ENCODE measurements at regions not wholly inside any gene's neighbourhood (a gene's known extent, or its start where the extent isn't known, plus 50 kb on each side); places are given as distances from the start of the nearest gene placed in this dataset.

DNA sequence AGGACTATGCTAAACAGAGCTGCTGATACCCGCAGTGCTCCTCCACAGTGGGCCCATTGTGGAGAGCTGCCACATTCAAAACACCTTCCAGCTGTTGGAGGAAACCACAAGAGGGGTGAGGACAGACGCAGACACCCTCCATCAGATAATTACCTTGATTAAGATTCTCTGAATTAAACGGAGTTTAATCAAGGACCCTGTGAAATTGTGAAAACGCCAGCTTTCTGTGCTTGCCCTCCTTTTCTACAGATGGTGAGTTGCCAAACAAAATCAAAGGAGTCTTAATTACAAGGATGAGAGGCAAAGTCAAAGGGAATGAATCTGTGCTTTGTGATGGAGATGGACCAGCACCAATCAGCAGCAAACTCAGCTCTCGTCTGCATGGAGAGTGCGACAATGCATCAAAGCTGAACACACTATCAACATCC lies 596.1 kb downstream of the ELAVL2 start:
- Histone ChIP-seq H3K27ac (ENCODE audit: low read depth, low read length) (no peak overlapping the region), H3K9me3 (ENCODE audit: low read length) (no peaks in the 10 kb centered on the region), H3K27me3 (ENCODE audit: insufficient read depth, low read length, poor library complexity, severe bottlenecking) (no peaks in the 10 kb centered on the region), H3K36me3 (ENCODE audit: insufficient read depth, low read length) (no peaks in the 10 kb centered on the region), H3K4me3 (ENCODE audit: low read length) (no peak overlapping the region), H3K4me1 (ENCODE audit: insufficient read depth, low read length) (no peaks in the 10 kb centered on the region)
- Mint-ChIP-seq H3K4me3 (no peak overlapping the region), H3K36me3 (no peaks in the 10 kb centered on the region), H3K27me3 (no peaks in the 10 kb centered on the region), H3K27ac (no peak overlapping the region), H3K4me1 (no peaks in the 10 kb centered on the region), H3K9me3 (peaks cover 2 to 14% (median 13%) of the 10 kb centered on the region in 5 donors)
- ChIA-PET POLR2A (no interaction called here), CTCF (interaction anchor here (1.4 kb wide), 1 partner anchor 9 kb away, joined by 4 read pairs; no protein-coding TSS in a partner anchor)
- no peak for DNase-seq

DNA sequence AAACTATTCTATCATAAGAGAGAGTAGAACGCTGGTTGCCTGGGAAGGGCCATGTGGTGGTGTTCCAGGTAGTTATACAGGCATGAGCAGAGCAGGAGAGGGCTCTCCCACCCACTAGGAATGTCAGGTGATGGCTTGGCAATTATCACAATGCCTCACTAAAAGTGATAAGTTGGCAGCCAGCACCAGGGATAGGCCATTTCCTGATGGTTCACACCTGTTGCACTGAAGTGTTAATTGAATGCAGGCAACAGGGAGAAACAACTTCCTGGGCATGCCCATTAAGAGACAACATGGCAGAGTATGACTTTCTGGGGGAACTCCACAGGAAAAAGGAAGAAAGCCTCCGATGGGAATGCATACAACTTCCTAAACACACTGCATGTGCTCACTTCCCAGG lies 593.2 kb downstream of the ELAVL2 start:
- Mint-ChIP-seq H3K4me1 (no peaks in the 10 kb centered on the region), H3K9me3 (peaks cover 2 to 18% (median 9%) of the 10 kb centered on the region in 5 donors), H3K27me3 (no peaks in the 10 kb centered on the region), H3K36me3 (no peaks in the 10 kb centered on the region), H3K4me3 (no peak overlapping the region), H3K27ac (no peak overlapping the region)
- no peak overlapping the region for H3K27ac ChIP-seq (ENCODE audit: low read depth, low read length)
- H3K36me3 ChIP-seq (ENCODE audit: insufficient read depth, low read length) = no peaks in the 10 kb centered on the region
- no peak for DNase-seq
- ChIA-PET POLR2A (no interaction called here), CTCF (no interaction called here)
- H3K4me3 ChIP-seq (ENCODE audit: low read length) = no peak overlapping the region
- H3K27me3 ChIP-seq (ENCODE audit: insufficient read depth, low read length, poor library complexity, severe bottlenecking) = no peaks in the 10 kb centered on the region
- no peaks in the 10 kb centered on the region for H3K9me3 ChIP-seq (ENCODE audit: low read length)
- no peaks in the 10 kb centered on the region for H3K4me1 ChIP-seq (ENCODE audit: insufficient read depth, low read length)

GRCh38 chr9:23243523-23243922 lies 582.5 kb downstream of the ELAVL2 start:
- Histone ChIP-seq H3K9me3 (ENCODE audit: low read length) (no peaks in the 10 kb centered on the region), H3K36me3 (ENCODE audit: insufficient read depth, low read length) (no peaks in the 10 kb centered on the region), H3K27me3 (ENCODE audit: insufficient read depth, low read length, poor library complexity, severe bottlenecking) (no peaks in the 10 kb centered on the region), H3K27ac (ENCODE audit: low read depth, low read length) (no peak overlapping the region), H3K4me1 (ENCODE audit: insufficient read depth, low read length) (no peaks in the 10 kb centered on the region), H3K4me3 (ENCODE audit: low read length) (no peak overlapping the region)
- Mint-ChIP-seq H3K4me3 (no peak overlapping the region), H3K27me3 (no peaks in the 10 kb centered on the region), H3K9me3 (peaks cover 8 to 27% (median 9%) of the 10 kb centered on the region in 5 donors), H3K36me3 (no peaks in the 10 kb centered on the region), H3K4me1 (no peaks in the 10 kb centered on the region), H3K27ac (no peak overlapping the region)
- DNase-seq = no peak
- ChIA-PET CTCF (no interaction called here), POLR2A (no interaction called here)

- H3K27me3 ChIP-seq (ENCODE audit: insufficient read depth, low read length, poor library complexity, severe bottlenecking) = no peaks in the 10 kb centered on the region
- peaks cover 12 to 19% (median 15%) of the 10 kb centered on the region in 5 donors for H3K9me3 Mint-ChIP-seq
- no peaks in the 10 kb centered on the region for H3K4me1 Mint-ChIP-seq
- POLR2A ChIA-PET = no interaction called here
- no peak overlapping the region for H3K27ac Mint-ChIP-seq
- H3K27ac ChIP-seq (ENCODE audit: low read depth, low read length) = no peak overlapping the region
- no peaks in the 10 kb centered on the region for H3K36me3 ChIP-seq (ENCODE audit: insufficient read depth, low read length)
- no peaks in the 10 kb centered on the region for H3K27me3 Mint-ChIP-seq
- no peak overlapping the region for H3K4me3 Mint-ChIP-seq
- H3K36me3 Mint-ChIP-seq = peaks cover 0 to 2% (median 0%) of the 10 kb centered on the region in 3 donors
- no peaks in the 10 kb centered on the region for H3K4me1 ChIP-seq (ENCODE audit: insufficient read depth, low read length)
- no peak for DNase-seq
- CTCF ChIA-PET = no interaction called here
- no peaks in the 10 kb centered on the region for H3K9me3 ChIP-seq (ENCODE audit: low read length)
- no peak overlapping the region for H3K4me3 ChIP-seq (ENCODE audit: low read length)
These were observed 581.0 kb downstream of the ELAVL2 start for GRCh38 chr9:23245067-23245466.

DNA sequence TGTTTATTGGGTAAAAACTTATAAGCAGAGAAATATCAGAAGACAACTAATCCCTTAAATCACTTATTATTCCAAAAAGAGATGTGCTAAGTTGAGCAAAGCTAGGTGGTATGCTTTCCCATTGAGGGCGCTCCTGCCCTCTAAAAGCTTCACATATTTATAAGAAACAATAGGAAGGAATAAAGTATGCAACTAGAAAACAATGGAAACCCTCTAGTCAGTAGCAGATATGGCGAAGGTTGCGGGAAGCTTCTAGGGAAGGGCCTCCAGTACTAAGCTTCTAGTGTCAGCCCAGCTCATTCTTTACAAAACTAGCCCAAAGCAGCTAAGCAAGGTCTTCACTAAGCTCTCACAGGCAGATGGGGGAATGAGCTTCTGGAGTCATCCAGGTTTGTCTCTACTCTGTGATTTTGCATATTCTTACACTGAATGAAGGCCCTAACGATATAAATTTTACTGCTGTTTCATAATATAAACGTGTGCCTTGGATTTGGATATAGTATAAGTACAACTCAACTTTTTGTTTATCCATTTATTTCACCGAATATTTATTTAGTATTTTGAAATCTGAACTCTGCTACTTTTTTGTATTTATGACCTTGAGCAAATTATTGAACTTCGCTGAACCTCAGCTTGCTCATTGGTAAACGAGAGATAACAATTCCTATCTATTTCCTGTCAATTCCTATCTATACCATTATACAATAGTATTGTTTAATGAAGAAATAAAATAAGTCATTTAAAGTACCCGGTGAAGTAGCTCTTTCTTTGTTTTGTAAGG lies 571.4 kb downstream of the ELAVL2 start:
- peaks cover 9 to 24% (median 23%) of the 10 kb centered on the region in 5 donors for H3K9me3 Mint-ChIP-seq
- H3K9me3 ChIP-seq (ENCODE audit: low read length) = no peaks in the 10 kb centered on the region
- H3K4me1 ChIP-seq (ENCODE audit: insufficient read depth, low read length) = no peaks in the 10 kb centered on the region
- H3K4me3 Mint-ChIP-seq = no peak overlapping the region
- H3K27ac ChIP-seq (ENCODE audit: low read depth, low read length) = no peak overlapping the region
- peaks cover 0 to 2% (median 0%) of the 10 kb centered on the region in 3 donors for H3K36me3 Mint-ChIP-seq
- POLR2A ChIA-PET = no interaction called here
- no peaks in the 10 kb centered on the region for H3K27me3 Mint-ChIP-seq
- no peak overlapping the region for H3K27ac Mint-ChIP-seq
- no peaks in the 10 kb centered on the region for H3K27me3 ChIP-seq (ENCODE audit: insufficient read depth, low read length, poor library complexity, severe bottlenecking)
- no peak for DNase-seq
- CTCF ChIA-PET = no interaction called here
- H3K36me3 ChIP-seq (ENCODE audit: insufficient read depth, low read length) = no peaks in the 10 kb centered on the region
- H3K4me1 Mint-ChIP-seq = no peaks in the 10 kb centered on the region
- no peak overlapping the region for H3K4me3 ChIP-seq (ENCODE audit: low read length)

DNA sequence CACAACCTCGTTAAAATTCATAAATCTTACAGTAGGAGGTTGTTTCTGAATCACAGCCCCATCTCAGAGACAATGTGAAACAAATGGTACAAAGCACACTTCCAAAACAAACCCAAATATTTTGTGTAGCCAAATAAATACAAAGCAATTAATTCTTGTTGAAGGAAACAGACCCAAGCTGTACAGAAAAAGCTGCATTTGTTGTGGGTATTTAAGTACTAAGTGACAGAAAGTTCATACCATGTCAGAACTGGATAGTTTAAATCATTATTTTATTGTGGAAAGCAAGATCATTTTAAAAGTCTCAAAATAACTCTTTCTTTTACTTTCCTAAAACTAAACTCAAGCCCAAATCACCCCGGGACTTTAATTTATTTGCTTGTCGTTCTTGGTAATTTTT lies 570.7 kb downstream of the ELAVL2 start:
- H3K27me3 Mint-ChIP-seq = no peaks in the 10 kb centered on the region
- Histone ChIP-seq H3K36me3 (ENCODE audit: insufficient read depth, low read length) (no peaks in the 10 kb centered on the region), H3K9me3 (ENCODE audit: low read length) (no peaks in the 10 kb centered on the region), H3K27ac (ENCODE audit: low read depth, low read length) (no peak overlapping the region), H3K27me3 (ENCODE audit: insufficient read depth, low read length, poor library complexity, severe bottlenecking) (no peaks in the 10 kb centered on the region), H3K4me3 (ENCODE audit: low read length) (no peak overlapping the region), H3K4me1 (ENCODE audit: insufficient read depth, low read length) (no peaks in the 10 kb centered on the region)
- ChIA-PET CTCF (no interaction called here), POLR2A (no interaction called here)
- no peaks in the 10 kb centered on the region for H3K4me1 Mint-ChIP-seq
- peaks cover 5 to 25% (median 18%) of the 10 kb centered on the region in 5 donors for H3K9me3 Mint-ChIP-seq
- H3K4me3 Mint-ChIP-seq = no peak overlapping the region
- H3K27ac Mint-ChIP-seq = no peak overlapping the region
- H3K36me3 Mint-ChIP-seq = no peaks in the 10 kb centered on the region
- DNase-seq = no peak

DNA sequence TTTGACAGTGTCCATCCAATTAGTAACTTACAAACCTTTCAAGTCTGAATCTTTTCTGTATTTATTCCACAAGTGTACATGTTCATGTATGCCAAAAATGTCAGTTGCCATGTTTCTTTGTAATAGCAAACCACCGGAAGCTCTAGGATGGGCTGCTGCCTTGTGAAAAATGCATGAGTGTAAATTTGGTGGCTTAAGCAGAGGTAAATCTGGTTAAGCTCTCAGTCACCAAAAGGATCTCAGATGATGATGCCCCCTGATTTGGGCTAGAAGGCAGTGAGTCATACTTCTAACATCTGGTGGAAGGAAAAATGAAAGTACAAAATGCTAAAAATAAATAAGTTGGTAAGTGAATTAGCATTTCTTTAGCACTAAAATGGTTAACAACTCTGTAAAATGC lies 567.5 kb downstream of the ELAVL2 start:
- Histone ChIP-seq H3K36me3 (ENCODE audit: insufficient read depth, low read length) (no peaks in the 10 kb centered on the region), H3K9me3 (ENCODE audit: low read length) (no peaks in the 10 kb centered on the region), H3K4me3 (ENCODE audit: low read length) (no peak overlapping the region), H3K4me1 (ENCODE audit: insufficient read depth, low read length) (no peaks in the 10 kb centered on the region), H3K27me3 (ENCODE audit: insufficient read depth, low read length, poor library complexity, severe bottlenecking) (no peaks in the 10 kb centered on the region), H3K27ac (ENCODE audit: low read depth, low read length) (no peak overlapping the region)
- ChIA-PET POLR2A (no interaction called here), CTCF (no interaction called here)
- DNase-seq = no peak
- no peaks in the 10 kb centered on the region for H3K27me3 Mint-ChIP-seq
- H3K9me3 Mint-ChIP-seq = peaks cover 0 to 23% (median 3%) of the 10 kb centered on the region in 5 donors
- no peak overlapping the region for H3K27ac Mint-ChIP-seq
- no peak overlapping the region for H3K4me3 Mint-ChIP-seq
- no peaks in the 10 kb centered on the region for H3K36me3 Mint-ChIP-seq
- no peaks in the 10 kb centered on the region for H3K4me1 Mint-ChIP-seq

DNA sequence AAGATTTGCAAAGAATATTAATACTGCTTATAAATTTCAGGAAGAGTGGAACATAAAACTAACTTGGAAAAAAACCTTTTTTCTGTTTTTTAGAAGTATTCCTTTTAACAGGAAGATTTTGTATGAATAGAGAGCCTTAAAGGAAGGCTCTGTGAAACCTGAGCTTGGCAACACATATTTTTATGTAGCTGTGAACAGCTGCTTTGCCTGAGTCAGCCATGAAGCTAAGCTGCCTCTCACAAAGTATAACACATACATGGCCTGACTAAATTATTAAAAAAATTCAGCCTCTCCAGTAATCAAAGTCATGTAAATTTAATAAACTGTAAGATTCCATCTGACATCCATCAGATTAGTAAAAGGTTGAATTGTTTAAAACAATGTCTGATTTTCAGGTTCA lies 547.5 kb downstream of the ELAVL2 start:
- ChIA-PET CTCF (no interaction called here), POLR2A (no interaction called here)
- no peaks in the 10 kb centered on the region for H3K27me3 ChIP-seq (ENCODE audit: insufficient read depth, low read length, poor library complexity, severe bottlenecking)
- Mint-ChIP-seq H3K4me3 (no peak overlapping the region), H3K9me3 (peaks cover 0 to 22% (median 4%) of the 10 kb centered on the region in 5 donors), H3K27me3 (no peaks in the 10 kb centered on the region), H3K36me3 (no peaks in the 10 kb centered on the region), H3K27ac (no peak overlapping the region), H3K4me1 (no peaks in the 10 kb centered on the region)
- H3K9me3 ChIP-seq (ENCODE audit: low read length) = no peaks in the 10 kb centered on the region
- no peak overlapping the region for H3K4me3 ChIP-seq (ENCODE audit: low read length)
- no peak overlapping the region for H3K27ac ChIP-seq (ENCODE audit: low read depth, low read length)
- H3K4me1 ChIP-seq (ENCODE audit: insufficient read depth, low read length) = no peaks in the 10 kb centered on the region
- DNase-seq = no peak
- no peaks in the 10 kb centered on the region for H3K36me3 ChIP-seq (ENCODE audit: insufficient read depth, low read length)
